Activated CD8-positive, alpha-beta T cell treated with anti-CD3 and anti-CD28 coated beads, Interleukin-2, amount 10 ng/mL, durations not matched to agents 7 days and 5 days (primary cell): ENCODE measurements at regions not wholly inside any gene's neighbourhood (a gene's known extent, or its start where the extent isn't known, plus 50 kb on each side); places are given as distances from the start of the nearest gene placed in this dataset.

Source experiments
- ATAC-seq: fragments of 150-1000 bp; cut with Tn5 transposase; one replicate; pipeline ENCODE4 v1.10.0; 2021; ENCODE audit warnings: moderate library complexity
- CTCF ChIA-PET: fragments of 350-600 bp; sonication (Branson Sonifier 250); formaldehyde crosslinking; loops from one replicate; lab custom pipeline; 2021; ENCODE audit warnings: antibody characterized with exemption; lab: Charles Lee
- POLR2A ChIA-PET: fragments of 350-600 bp; sonication (Branson Sonifier 250); formaldehyde crosslinking; loops from one replicate; lab custom pipeline; 2021; ENCODE audit warnings: antibody characterized with exemption; lab: Charles Lee
- DNase-seq: peaks from one replicate; pipeline ENCODE4 v3.0.0-alpha.2; 2020
- H3K27ac Mint-ChIP-seq: one replicate; pipeline ENCODE4 v1.8.0; 2021; ENCODE audit warnings: mild to moderate bottlenecking, mixed read lengths
- H3K27me3 Mint-ChIP-seq: one replicate; pipeline ENCODE4 v1.8.0; 2021; ENCODE audit warnings: low read depth, mixed read lengths
- H3K36me3 Mint-ChIP-seq: one replicate; pipeline ENCODE4 v1.8.0; 2021; ENCODE audit warnings: low read depth, mixed read lengths
- H3K4me1 Mint-ChIP-seq: one replicate; pipeline ENCODE4 v1.8.0; 2021; ENCODE audit warnings: low read depth, mixed read lengths
- H3K4me3 Mint-ChIP-seq: one replicate; pipeline ENCODE4 v1.8.0; 2021; ENCODE audit warnings: mild to moderate bottlenecking, mixed read lengths
- H3K9me3 Mint-ChIP-seq: one replicate; pipeline ENCODE4 v1.8.0; 2022; ENCODE audit warnings: mixed read lengths; ENCODE audit not compliant: insufficient read depth

DNA sequence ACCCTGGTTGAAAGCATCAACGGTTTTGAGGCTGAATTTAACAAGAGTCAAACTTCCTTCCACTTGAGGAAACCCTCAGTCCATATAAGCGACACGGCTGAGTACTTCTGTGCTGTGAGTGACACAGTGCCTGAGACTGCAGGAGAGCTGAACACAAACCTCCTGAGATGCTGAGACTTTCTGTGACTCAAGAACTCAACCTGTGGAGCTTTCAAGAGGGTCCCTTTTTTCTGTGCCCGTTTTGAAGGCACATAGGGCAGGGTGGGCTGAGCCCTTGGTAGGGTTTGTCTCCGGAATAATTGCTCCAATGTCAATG is 305.3 kb upstream of the OR4E1 start:
- Mint-ChIP-seq H3K27me3 (peaks cover 24% of the 10 kb centered on the region), H3K27ac (peak overlapping the region; percentile 53), H3K4me3 (peak overlapping the region; percentile 69), H3K9me3 (no peaks in the 10 kb centered on the region), H3K4me1 (peaks cover 23% of the 10 kb centered on the region), H3K36me3 (no peaks in the 10 kb centered on the region)
- DNase-seq (no peak), ATAC-seq (peak; percentile 47)
- CTCF ChIA-PET: interaction anchor here (0.8 to 7.4 kb wide), 37 partner anchors 11 to 620 kb away, joined by 3 to 169 read pairs (median 6); no protein-coding TSS in a partner anchor
- POLR2A ChIA-PET: interaction anchor here (0.7 to 2.0 kb wide), 10 partner anchors 18 to 591 kb away, joined by 3 to 12 read pairs (median 5); no protein-coding TSS in a partner anchor

- DNase-seq (peak; percentile 77), ATAC-seq (peak; percentile 84)
- Mint-ChIP-seq H3K4me3 (peak overlapping the region; percentile 69), H3K4me1 (peaks cover 23% of the 10 kb centered on the region), H3K9me3 (no peaks in the 10 kb centered on the region), H3K36me3 (no peaks in the 10 kb centered on the region), H3K27me3 (peaks cover 27% of the 10 kb centered on the region), H3K27ac (peak overlapping the region; percentile 53)
- ChIA-PET CTCF (interaction anchor here (0.6 to 7.4 kb wide), 62 partner anchors 8 to 951 kb away, joined by 3 to 169 read pairs (median 4); partner anchors contain the start of gene PRMT5), POLR2A (interaction anchor here (0.6 to 2.0 kb wide), 12 partner anchors 19 to 592 kb away, joined by 3 to 12 read pairs (median 4); no protein-coding TSS in a partner anchor)
Measured at GRCh38 chr14:21978184-21978998, 304.8 kb upstream of the OR4E1 start.

GRCh38 chr14:21974741-21975140 is 301.1 kb upstream of the OR4E1 start:
- ChIA-PET POLR2A (no interaction called here), CTCF (interaction anchor here (0.6 to 7.4 kb wide), 7 partner anchors 9 to 123 kb away, joined by 3 to 169 read pairs (median 4); no protein-coding TSS in a partner anchor)
- H3K36me3 Mint-ChIP-seq: no peaks in the 10 kb centered on the region
- H3K9me3 Mint-ChIP-seq: no peaks in the 10 kb centered on the region
- H3K4me1 Mint-ChIP-seq: peaks cover 28% of the 10 kb centered on the region
- ATAC-seq (no peak), DNase-seq (no peak)
- peaks cover 36% of the 10 kb centered on the region for H3K27me3 Mint-ChIP-seq
- H3K27ac Mint-ChIP-seq: no peak overlapping the region
- no peak overlapping the region for H3K4me3 Mint-ChIP-seq

DNA sequence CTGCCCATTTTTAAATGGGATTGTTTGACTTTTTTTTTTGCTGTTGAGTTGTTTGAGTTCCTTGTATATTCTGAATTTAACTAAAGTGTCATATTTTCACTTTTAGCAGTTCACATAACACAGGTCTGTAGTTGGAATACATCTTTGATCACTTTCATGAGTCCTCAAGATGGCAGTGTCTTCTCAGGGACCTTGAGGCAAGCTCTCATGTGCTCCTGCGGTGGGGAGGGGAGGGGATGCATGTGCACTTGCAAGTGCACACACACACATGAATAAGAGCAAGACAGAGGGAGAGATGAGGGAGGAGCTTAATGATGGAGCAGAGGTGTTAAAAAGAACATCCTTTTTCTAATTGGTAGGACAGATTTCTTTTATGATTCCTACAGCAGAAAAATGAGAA is 291.4 kb upstream of the OR4E1 start:
- Mint-ChIP-seq H3K4me3 (peak overlapping the region; percentile 13), H3K4me1 (peaks cover 31% of the 10 kb centered on the region), H3K36me3 (no peaks in the 10 kb centered on the region), H3K27ac (peak overlapping the region; percentile 8), H3K27me3 (peaks cover 6% of the 10 kb centered on the region), H3K9me3 (no peaks in the 10 kb centered on the region)
- peak; percentile 92 for ATAC-seq
- POLR2A ChIA-PET: interaction anchor here (1.8 kb wide), 1 partner anchor 605 kb away, joined by 5 read pairs; no protein-coding TSS in a partner anchor
- DNase-seq: peak; percentile 70
- CTCF ChIA-PET: interaction anchor here (0.6 to 2.9 kb wide), 9 partner anchors 9 to 605 kb away, joined by 3 to 41 read pairs (median 4); no protein-coding TSS in a partner anchor

GRCh38 chr14:21964180-21964579 is 290.6 kb upstream of the OR4E1 start:
- DNase-seq (no peak), ATAC-seq (no peak)
- no peak overlapping the region for H3K27ac Mint-ChIP-seq
- no peaks in the 10 kb centered on the region for H3K9me3 Mint-ChIP-seq
- H3K4me3 Mint-ChIP-seq: no peak overlapping the region
- peaks cover 3% of the 10 kb centered on the region for H3K27me3 Mint-ChIP-seq
- POLR2A ChIA-PET: interaction anchor here (1.8 kb wide), 1 partner anchor 606 kb away, joined by 5 read pairs; no protein-coding TSS in a partner anchor
- CTCF ChIA-PET: interaction anchor here (0.8 to 2.9 kb wide), 9 partner anchors 12 to 606 kb away, joined by 3 to 41 read pairs (median 5); no protein-coding TSS in a partner anchor
- H3K4me1 Mint-ChIP-seq: peaks cover 27% of the 10 kb centered on the region
- H3K36me3 Mint-ChIP-seq: no peaks in the 10 kb centered on the region

DNA sequence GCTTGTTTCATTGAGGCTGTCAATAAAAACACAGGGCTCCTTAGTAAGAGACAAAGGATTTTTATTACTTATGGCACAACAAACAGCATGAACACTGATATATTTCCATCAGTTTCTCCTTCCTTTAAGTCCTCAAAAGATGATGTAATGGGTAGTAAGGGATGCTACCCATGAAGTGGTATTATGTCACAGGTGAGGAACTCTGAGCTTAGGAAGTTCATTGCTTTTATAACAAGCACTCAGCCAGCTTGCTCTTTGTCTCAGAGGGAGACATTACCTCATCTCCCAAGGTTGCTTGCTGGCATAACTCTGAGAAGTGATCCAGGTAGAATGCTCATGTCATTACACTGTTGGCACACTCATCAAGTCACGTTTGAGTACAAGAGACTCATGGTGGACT is 287.0 kb upstream of the OR4E1 start:
- Mint-ChIP-seq H3K4me3 (no peak overlapping the region), H3K4me1 (peaks cover 26% of the 10 kb centered on the region), H3K9me3 (no peaks in the 10 kb centered on the region), H3K27me3 (peaks cover 11% of the 10 kb centered on the region), H3K27ac (no peak overlapping the region), H3K36me3 (peaks cover 2% of the 10 kb centered on the region)
- POLR2A ChIA-PET: no interaction called here
- no peak for DNase-seq
- CTCF ChIA-PET: interaction anchor here (3.1 kb wide), 1 partner anchor 18 kb away, joined by 16 read pairs; no protein-coding TSS in a partner anchor
- no peak for ATAC-seq

- peaks cover 22% of the 10 kb centered on the region for H3K4me1 Mint-ChIP-seq
- H3K9me3 Mint-ChIP-seq: no peaks in the 10 kb centered on the region
- H3K36me3 Mint-ChIP-seq: no peaks in the 10 kb centered on the region
- ATAC-seq: no peak
- DNase-seq: no peak
- peak overlapping the region; percentile 75 for H3K27ac Mint-ChIP-seq
- H3K4me3 Mint-ChIP-seq: peak overlapping the region; percentile 54
- ChIA-PET POLR2A (interaction anchor here (0.6 kb wide), 1 partner anchor 13 kb away, joined by 3 read pairs; no protein-coding TSS in a partner anchor), CTCF (interaction anchor here (1.0 to 1.6 kb wide), 14 partner anchors 10 to 629 kb away, joined by 3 to 14 read pairs (median 4); no protein-coding TSS in a partner anchor)
- H3K27me3 Mint-ChIP-seq: peaks cover 28% of the 10 kb centered on the region
Measured at GRCh38 chr14:21941885-21942284, 268.3 kb upstream of the OR4E1 start.

DNA sequence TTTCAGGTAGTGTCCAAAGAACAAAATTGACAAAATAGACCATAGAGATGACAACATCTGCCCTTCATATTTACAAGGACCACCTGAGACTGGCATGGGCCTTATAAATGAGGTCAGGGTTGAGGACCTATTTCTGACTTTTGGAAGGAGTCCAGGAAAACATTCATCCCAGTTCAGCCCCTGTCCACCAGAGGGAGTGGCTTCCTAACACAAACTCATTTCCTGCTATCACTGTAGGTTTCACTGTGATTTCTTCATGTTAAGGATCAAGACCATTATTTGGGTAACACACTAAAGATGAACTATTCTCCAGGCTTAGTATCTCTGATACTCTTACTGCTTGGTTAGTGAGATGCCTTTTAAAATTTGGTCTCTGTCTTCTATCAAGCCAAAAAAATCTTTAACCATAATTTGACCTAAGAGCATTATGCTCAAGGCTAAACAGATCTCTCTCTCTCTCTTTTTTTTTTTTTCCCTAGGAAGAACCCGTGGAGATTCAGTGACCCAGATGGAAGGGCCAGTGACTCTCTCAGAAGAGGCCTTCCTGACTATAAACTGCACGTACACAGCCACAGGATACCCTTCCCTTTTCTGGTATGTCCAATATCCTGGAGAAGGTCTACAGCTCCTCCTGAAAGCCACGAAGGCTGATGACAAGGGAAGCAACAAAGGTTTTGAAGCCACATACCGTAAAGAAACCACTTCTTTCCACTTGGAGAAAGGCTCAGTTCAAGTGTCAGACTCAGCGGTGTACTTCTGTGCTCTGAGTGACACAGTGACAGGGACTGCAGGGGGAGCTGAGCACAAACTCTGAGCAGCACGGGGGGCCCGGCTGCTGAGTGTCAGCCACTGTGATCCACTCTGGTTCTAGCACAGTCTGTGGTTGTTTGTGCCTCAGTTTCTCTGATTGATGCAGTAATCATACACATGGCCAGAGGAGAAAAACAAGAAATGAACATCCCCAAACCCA is 267.6 kb upstream of the OR4E1 start:
- Mint-ChIP-seq H3K4me1 (peaks cover 22% of the 10 kb centered on the region), H3K9me3 (no peaks in the 10 kb centered on the region), H3K4me3 (peak overlapping the region; percentile 54), H3K27ac (peak overlapping the region; percentile 75), H3K36me3 (no peaks in the 10 kb centered on the region), H3K27me3 (peaks cover 26% of the 10 kb centered on the region)
- CTCF ChIA-PET: interaction anchor here (1.0 to 1.6 kb wide), 14 partner anchors 11 to 629 kb away, joined by 3 to 14 read pairs (median 4); no protein-coding TSS in a partner anchor
- POLR2A ChIA-PET: interaction anchor here (0.6 kb wide), 2 partner anchors 14 to 18 kb away, joined by 3 read pairs; no protein-coding TSS in a partner anchor
- ATAC-seq (peak; percentile 84), DNase-seq (peak; percentile 50)

- ChIA-PET CTCF (interaction anchor here (0.8 to 2.0 kb wide), 6 partner anchors 14 to 630 kb away, joined by 3 to 8 read pairs (median 4); no protein-coding TSS in a partner anchor), POLR2A (no interaction called here)
- Mint-ChIP-seq H3K4me1 (peaks cover 22% of the 10 kb centered on the region), H3K27me3 (peaks cover 20% of the 10 kb centered on the region), H3K36me3 (no peaks in the 10 kb centered on the region), H3K27ac (no peak overlapping the region), H3K4me3 (no peak overlapping the region), H3K9me3 (no peaks in the 10 kb centered on the region)
- DNase-seq (no peak), ATAC-seq (no peak)
Measured at GRCh38 chr14:21939836-21940235, 266.2 kb upstream of the OR4E1 start.

DNA sequence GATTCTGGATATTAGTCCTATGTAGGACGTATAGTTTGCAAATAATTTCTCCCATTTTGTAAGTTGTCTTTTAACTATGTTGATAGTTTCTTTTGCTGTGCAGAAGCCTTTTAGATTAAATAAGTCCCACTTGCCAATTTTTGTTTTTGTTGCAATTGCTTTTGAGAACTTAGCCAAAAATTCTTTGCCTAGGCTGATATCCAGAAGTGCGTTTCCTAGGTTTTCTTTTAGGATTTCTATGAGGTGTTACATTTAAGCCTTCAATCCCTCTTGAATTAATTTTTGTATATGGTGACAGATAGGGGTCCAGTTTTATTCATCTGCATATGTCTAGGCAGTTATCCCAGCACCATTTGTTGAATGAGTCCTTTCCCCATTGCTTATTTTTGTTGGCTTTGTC is 264.4 kb upstream of the OR4E1 start:
- H3K27me3 Mint-ChIP-seq: peaks cover 14% of the 10 kb centered on the region
- CTCF ChIA-PET: no interaction called here
- H3K27ac Mint-ChIP-seq: no peak overlapping the region
- no peaks in the 10 kb centered on the region for H3K9me3 Mint-ChIP-seq
- ATAC-seq (no peak), DNase-seq (no peak)
- H3K36me3 Mint-ChIP-seq: no peaks in the 10 kb centered on the region
- POLR2A ChIA-PET: no interaction called here
- H3K4me1 Mint-ChIP-seq: peaks cover 25% of the 10 kb centered on the region
- H3K4me3 Mint-ChIP-seq: no peak overlapping the region

DNA sequence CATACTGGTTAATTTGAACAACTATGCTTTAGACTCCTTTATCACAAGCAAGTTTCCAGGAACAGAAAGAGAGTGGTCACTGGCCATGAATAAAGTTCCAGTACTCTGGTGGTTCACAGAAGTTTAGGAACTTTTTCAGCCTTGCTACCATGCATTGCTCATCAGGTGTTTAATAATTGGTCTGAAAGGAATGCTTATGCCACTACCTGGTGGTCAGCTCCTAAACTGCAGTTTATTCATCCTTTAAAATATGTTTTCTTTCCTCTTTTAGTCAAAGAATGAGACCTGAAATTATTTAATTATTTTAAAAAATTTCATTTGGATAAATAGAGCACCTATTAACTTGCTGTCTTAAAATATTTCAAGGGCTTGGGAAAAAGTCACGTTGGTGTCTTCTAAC is 260.1 kb upstream of the OR4E1 start:
- POLR2A ChIA-PET: interaction anchor here (0.9 kb wide), 1 partner anchor 16 kb away, joined by 3 read pairs; no protein-coding TSS in a partner anchor

More for the DNA sequence above, 260.1 kb upstream of the OR4E1 start:
- DNase-seq (no peak), ATAC-seq (no peak)
- Mint-ChIP-seq H3K4me1 (peaks cover 7% of the 10 kb centered on the region), H3K9me3 (no peaks in the 10 kb centered on the region), H3K27ac (no peak overlapping the region), H3K36me3 (no peaks in the 10 kb centered on the region), H3K4me3 (no peak overlapping the region), H3K27me3 (peaks cover 5% of the 10 kb centered on the region)
- CTCF ChIA-PET: interaction anchor here (1.0 to 3.4 kb wide), 9 partner anchors 9 to 45 kb away, joined by 3 to 59 read pairs (median 4); no protein-coding TSS in a partner anchor
